MV-4-11 (cell line): ENCODE measurements at regions not wholly inside any gene's neighbourhood (a gene's known extent, or its start where the extent isn't known, plus 50 kb on each side); places are given as distances from the start of the nearest gene placed in this dataset.
A peak's percentile ranks its signal among the peaks of the same experiment; 100 is the strongest.
"Not testable (repeated sequence)": the region's sequence is repeated elsewhere in the genome, so short reads cannot be mapped to it uniquely, and the experiment has no call there.

Experiments
- DNase-seq: peaks from one replicate; lab custom pipeline; 2025; lab: John Stamatoyannopoulos, UW

DNA sequence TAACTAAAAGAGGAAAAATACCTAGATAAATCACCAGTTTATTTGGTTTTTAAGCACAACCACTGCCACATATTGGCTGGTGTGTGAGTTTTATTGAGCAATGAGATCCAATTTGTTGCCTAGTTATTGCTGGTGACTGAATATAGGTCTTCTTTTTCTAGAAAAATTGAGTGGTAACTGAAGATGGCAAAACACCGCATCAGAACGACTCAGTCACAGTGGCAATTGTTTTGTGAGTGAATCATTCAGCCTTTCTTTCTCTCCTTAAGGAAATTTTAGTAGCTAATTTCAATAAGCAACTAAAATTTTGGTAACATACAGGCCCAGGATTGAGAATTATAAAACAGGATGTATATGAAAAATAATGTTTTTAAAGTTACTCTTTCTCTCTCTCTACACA, 533.0 kb downstream of the KCNA4 start:
- DNase-seq: no peak

DNA sequence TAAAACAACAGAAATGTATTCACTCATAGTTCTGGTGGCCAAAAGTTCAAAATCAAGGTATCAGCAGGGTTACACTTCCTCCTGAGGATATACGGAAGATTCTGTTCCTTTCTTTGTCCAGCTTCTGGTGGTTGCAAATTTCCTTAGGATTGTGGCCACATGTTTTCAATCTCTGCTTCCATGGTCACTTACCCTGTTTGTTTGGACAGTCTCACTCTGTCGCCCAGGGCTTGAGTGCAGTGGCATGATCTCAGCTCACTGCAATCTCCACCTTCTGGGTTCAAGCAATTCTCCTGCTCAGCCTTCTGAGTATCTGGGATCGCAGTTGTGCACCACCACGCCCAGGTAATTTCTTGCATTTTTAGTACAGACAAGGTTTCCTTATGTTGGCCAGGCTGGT, 534.3 kb downstream of the KCNA4 start:
- DNase-seq: no peak

DNA sequence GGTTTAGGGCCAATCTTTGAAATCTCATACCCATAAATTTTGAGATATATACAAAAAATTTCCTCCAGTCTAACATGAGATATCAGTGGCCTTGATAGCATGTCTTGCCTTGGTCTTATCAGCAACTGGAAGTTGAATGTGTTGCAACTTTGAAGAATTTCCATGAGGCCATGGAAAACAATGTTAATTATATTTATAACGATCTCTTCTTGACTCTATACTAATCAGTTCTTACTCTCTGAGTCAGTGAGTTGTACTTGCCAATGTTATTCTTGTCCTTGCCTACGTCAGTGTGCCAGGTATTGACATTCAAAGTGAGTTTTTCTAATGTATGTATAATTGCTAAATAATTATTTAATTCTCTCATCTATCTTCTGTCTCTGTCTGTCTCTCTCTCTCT, 535.1 kb downstream of the KCNA4 start:
- no peak for DNase-seq

DNA sequence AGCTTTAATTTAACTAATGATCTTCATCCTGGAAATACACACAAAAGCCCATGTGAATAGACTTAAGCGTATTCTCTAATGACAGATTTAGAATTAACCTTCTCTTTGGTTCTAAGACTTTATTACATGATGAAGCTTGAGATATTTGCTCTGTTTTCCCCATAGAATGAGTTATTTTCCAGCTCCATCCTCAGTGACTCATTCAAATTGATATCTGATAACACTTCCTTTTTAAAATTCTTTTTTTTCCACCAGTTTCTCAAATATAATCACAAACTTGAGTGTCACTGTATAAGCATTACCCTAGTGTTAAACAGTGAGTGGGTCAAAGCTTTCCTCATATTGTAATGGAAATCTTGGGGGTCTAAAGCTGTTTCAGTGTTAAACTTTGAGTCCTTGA, 535.8 kb downstream of the KCNA4 start:
- DNase-seq: no peak

DNA sequence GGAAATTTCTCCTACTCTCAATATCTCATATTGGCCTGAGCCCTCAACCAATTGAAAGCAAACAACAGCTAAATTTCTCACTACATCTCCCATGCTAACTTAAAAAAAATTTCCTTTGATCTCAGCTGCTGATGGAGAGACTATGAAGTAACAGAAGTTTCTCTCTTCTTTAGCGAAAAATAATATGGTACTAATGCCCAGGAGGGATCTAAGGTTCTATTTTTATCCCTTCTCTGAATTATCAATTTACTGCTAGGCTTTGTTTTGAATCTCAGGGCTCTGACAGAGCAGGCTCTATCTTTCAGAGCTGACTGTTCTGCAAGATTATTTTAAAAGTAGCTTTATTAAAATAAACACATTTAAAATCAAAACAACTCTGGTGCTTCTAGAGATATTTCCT, 558.6 kb downstream of the KCNA4 start:
- DNase-seq: no peak

DNA sequence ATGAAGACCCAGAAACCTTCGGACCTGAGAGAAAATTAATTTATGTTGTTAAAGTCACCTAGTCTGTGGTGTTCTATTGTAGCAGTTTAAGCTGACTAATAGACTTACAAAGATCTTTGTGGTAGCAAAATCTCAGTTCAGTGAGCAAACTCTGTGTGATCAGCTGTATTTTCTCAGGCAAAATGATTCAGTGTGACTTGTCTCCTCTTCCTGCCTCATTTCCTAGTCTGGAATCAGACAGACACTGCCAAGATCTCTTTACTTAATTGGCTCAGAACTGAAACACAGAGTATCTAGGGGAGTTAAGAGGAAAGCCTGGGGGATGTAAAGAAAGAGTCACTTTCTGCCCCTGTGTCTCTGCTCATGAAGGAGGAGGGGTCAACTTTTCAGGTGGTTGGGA, 564.7 kb downstream of the KCNA4 start:
- DNase-seq: no peak

DNA sequence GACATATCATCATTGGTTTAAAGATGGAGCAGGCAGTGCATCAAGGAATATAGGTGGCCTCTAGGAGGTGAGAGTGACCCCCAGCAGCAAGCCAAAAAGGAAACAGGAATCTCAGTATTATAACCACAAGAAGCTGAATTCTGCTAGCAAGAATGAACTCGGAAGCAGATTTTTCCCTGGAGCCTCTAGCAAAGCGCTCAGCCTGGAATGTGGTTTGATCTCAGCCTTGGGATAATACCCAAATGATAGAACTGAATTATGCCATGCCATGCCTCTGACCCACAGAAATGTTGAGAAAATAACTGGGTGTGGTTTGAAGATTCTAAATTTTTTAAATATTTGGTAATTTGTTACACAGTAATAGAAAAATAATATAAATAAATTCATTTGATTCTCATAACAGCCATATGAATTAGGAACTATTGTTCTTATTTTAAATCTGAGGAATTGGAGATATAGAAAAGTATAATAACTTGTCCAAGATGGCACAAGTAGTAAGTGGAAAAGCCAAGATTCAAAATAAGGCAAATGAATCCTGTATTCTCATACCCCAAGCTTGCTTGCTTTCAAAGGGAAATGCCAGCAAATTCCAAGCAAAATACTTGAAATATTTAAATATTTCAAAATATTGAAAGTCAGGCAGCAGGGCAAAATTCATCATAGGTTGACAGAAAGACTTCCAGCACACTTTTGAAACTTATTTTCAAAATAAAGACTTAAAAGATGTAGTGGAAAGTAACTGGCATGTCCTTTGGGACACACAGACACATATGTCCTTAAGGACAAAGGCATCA, 567.4 kb downstream of the KCNA4 start:
- DNase-seq: no peak

DNA sequence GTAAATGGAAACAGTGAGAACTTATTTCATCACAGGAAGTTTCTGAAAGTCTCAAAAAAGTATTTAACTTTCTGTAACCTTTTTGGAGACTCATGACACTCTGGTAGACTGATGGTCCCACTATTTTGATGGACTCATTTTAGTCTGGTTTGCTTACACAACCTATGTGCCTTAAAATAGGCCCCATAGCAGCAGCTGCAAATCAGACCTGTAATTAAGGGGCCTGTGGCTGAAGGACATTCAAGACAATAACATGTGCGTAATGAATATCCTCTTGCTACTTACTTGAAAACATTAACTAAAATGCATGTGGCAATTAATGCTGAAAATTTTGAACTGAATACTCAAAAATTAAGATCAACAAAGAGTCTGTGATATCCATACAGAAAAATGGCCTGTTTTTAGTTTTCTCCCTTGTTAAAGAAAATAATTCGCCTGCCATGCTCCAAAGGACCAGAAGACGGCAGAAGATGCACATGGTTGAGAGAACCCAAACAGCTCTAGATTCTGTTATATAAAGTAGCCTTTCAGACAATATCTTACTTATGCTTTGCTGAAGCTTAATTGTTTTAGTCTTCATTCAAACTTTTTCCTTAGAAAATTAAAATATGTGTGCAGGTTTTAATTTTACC, 568.5 kb downstream of the KCNA4 start:
- peak; percentile 22 for DNase-seq

DNA sequence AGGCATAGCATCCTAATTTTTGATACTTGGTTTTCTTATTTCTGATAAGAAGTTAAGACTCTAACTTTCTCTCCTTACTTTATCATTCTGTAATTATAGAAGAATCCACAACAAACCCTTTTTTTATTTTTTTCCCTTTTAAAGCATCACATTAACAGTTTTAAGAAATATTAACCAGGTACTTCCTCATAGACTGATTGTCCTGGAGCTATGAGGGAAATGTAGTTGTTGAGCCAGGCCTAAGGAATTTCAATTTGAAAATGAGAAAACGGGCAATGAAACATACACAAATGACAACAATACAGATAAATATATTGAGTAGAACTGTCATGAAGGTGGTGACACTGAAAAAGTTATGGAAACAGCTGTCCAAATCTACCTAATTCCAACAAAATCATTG, 569.0 kb downstream of the KCNA4 start:
- DNase-seq: no peak

DNA sequence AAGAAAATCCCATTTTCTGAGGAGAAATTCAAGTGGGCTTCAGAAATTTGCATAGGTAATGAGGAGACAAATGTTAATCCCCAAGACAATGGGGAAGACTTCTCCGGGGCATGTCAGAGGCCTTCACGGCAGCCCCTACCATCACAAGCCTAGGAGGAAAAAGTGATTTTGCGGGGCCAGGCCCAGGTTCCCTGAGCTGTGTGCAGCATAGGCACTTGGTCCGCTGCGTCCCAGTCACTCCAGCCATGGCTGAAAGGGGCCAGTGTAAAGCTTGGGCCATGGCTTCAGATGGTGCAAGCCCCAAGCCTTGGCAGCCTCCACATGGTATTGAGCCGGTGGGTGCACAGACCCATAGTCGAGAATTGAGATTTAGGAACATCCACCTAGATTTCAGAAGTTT, 570.7 kb downstream of the KCNA4 start:
- no peak for DNase-seq

DNA sequence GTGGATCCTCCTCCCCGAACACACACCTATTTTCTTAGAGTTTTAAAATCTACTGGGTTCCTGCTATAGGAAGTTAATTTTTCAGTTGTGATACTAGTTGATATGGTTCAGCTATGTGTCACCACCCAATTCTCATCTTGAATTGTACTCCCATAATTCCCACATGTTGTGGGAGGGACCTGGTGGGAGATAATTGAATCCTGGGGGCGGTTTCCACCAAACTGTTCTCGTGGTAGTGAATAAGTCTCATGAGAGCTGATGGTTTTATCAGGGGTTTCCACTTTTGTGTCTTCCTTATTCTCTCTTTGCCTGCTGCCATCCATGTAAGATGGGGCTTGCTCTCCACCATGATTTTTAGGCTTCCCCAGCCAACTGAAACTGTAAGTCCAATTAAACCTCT, 571.6 kb downstream of the KCNA4 start:
- DNase-seq: not testable (repeated sequence)

DNA sequence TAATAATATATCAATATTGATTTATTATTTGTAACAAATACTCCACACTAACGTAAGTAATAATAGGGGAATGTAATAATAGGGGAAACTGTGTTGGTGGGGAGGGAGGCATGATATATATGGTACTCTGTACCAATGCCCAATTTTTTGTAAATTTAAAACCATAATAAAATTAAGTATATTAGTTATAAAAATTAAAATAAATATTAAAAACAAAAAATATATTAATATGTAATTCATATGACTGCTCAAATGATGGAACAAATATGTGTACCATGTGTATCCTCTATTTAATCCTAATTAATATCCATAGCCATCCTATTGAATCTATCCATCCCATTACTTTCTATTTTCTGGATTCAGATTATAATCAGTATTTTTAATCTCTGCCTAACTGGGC, 578.0 kb downstream of the KCNA4 start:
- no peak for DNase-seq

DNA sequence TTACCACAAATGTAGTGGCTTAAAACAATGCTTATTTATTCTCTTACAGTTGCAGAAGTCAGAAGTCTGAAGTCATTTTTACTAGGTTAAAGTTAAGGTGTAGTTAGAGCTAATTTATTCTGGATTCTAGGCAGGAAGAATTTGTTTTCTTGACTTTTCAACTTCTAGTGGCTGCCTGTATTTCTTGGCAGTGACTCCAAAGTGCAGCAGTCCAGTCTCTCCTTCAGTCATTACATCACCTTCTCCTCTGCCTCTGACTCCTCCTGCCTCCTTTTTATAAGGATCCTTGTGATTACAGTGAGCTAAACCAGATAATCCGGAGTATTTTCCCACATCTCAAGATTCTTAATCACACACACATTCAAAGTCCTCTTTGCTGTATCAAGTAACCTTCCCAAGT, 581.4 kb downstream of the KCNA4 start:
- no peak for DNase-seq

DNA sequence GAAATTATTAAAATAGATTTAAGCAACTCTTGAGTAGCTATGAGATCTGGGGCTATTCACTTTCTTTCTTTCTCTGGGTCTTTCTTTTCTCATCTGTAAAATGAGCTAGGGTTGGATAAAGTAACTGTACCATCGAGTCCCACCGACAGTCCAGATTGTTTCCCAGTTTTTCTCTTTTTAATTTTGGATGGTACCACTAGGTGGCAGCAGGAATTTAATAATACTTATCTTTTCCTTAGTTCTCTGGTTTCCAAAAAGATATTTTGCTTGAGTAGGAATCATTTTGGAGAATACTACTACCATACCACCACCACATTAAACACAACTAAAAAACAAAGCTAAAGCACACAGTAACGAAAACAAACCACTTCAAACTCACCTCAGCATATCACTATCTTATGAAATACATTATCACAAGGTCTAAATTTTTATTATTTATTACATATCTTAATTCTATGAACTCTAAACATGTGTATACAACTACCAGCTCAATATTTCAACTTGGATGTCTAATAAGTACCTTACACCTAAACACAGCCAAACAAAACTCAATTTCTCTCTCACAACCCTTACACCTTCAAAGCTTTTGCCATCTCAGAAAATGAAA, 584.0 kb downstream of the KCNA4 start:
- no peak for DNase-seq

DNA sequence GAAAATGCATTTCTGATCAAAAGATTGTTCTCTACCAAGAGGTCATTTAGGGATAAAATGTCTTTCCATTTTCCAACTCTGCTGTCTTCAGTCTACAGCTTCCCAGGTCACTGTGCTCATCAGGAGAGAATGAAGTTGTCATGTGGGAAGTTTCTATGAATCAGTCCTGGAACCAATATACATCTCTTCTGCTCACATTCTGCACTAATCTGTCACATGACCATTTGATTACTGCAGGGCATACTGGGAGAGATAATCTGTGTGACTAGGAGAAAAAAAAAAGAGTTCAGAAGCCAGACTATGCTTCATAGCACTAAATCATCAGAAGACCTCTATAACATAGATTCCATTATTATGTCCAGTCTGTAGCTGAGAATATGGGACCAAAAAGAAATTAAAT, 611.5 kb downstream of the KCNA4 start:
- no peak for DNase-seq

DNA sequence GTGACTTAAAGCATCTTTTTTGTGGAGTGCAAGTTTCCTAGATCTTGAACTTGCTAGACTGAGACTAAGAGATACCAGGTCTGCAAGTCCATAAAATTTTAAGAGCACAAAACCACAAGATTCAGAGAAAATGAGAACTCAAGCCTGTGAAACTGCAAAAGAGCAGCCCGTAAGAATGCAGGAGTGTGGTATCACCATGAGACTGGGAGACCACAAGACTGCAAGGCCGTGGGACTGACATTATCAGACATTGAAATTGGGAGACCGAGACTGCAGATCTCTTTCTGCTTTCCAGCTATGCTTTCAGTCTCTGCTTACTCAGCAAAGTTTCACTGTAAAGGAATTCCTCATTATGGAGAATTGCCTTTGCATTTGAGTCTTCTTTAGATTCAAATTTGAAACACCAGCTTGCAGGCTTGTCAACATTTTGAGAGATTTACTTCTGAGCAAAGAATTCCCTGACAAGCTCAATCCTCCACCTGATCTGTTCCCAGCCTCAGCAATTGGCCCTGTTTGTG, 621.2 kb downstream of the KCNA4 start:
- DNase-seq: no peak

DNA sequence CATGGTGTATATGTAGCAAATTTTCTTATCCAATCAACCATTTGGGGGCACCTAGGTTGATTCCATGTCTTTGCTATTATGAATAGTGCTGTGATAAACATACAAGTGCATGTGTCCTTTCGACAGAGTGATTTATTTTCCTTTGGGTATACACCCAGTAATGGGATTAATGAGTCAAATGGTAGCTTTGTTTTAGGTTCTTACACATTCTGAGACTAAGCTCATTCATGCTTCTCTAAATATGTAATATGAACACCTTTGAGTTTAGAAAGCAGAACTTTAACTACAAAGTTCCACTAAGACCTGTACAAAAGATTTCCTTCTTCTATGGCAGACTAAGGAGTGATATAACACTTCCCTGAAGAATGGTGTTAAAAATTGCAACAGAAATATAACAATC, 627.0 kb downstream of the KCNA4 start:
- DNase-seq: no peak

DNA sequence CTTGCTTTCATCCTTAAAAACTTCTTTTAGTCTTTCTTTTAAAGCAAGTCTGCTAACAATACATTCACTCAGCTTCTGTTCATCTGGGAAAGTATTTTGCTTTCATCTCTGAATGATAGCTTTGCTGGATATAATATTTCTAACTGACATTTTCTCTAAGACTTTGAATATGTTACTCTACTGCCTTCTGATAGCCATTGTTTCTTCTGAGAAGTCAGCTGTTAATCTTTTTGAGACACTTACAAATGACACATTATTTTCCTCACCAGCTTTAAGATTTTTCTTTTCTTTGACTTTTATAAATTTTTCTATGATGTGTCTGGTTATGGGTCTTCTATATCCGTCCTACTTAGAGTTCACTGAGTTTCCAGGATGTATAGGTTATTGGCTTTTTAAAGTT, 643.1 kb downstream of the KCNA4 start:
- no peak for DNase-seq

DNA sequence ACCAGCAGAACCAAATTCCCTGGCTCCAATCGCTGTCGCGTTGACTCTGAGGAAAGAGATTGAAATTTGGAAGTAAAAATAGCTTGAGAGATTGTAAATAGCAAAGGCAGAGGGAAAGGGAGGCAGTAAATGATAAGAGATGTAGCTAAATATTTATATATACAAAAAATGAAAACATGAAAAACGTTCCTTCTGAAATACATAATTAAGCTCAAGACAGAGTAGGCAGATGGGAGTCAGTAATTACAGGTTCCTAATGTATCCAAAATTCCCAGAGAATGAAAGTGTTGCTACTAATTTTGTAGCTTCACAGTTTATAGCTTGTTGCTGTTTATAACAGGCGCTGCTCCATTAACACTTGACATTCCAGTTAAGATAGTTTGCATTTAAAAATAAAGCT, 648.7 kb downstream of the KCNA4 start:
- no peak for DNase-seq

DNA sequence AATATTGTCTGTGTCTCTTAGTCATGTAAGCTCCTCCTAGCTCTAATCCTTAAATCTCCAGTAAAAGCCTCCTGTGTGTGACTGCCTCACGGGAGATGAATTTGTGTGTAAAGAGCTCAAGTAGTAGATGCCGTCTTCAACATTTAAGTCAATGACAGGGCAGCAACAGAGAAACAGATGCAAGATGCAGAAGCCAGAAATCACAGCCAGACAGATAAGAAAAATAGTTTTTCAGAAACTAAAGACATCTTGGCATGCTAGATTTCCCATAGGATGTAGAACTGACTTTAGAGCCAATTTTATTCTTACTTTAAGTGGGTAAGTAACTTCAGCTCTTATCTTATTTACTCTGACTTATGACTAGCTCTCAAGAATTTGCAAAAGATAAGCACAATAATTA, 652.8 kb downstream of the KCNA4 start:
- no peak for DNase-seq

DNA sequence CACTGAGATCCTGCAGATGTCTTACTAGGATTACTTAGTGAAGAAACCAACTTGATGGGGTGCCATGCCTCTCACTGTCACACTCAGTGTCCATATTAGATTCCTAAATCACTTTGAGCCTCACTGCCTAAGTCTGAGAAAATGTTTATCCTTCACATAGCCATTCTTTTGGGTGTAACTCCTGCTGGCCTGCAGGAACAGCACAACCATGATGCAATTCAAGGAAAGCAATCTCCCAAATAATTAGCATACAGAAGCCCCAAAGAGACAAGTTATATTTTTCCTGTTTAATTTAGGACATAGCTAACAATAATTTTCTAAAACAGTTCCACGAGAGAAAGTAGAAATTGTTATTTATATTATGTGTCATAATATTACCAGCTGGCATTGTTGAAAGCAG, 655.5 kb downstream of the KCNA4 start:
- no peak for DNase-seq

DNA sequence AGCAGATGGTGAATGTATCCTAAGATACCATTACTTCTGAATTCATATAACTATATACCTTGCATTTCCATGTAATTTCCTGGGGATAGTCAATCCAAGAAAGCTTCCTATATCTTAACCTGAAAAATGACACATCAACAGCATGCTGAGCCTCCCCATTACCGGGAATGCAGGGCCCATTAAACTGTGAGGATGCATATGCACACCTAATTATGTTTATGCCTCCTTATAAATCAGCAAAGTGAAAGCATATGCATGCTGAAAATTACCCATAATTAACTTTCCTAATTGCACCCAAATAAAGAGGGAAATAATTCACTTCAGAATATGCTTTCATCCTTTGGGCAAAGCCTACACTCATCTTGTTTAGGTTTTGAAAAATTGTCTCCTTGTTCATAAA, 663.0 kb downstream of the KCNA4 start:
- no peak for DNase-seq

DNA sequence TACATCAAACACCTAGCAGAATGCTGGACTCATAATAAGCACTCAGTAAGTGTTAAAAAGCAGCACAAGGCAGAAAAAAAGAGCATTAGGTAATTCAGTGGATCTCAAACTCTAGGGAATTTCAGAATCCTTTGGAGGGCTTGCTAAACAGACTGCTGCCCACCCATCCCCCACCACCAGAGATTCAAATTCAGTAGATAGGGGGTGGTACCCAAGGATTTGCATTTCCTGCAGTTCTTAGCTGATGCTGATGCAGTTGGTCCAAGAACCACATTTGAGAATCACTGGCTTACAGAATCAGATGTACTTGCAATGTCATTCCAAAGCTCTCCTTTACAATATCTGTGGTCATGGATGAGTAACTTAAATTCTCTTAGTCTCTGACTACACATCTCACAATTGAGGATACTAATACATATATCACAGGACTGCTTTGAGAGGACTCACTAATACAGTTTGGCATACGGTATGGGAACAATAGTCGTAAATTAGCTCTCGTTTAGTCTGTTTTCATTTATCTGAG, 664.5 kb downstream of the KCNA4 start:
- DNase-seq: no peak
